ENCODE measurements at regions not wholly inside any gene's neighbourhood (a gene's known extent, or its start where the extent isn't known, plus 50 kb on each side); places are given as distances from the start of the nearest gene placed in this dataset.

GRCh38 chr5:5950658-5951057 lies 427.7 kb downstream of the MED10 start:
- dilution Hi-C loops (cut with MboI; ENCODE audit: extremely low pct_ligation_motif_present, low sequenced_read_pairs), result no loop called here
- Histone ChIP-seq H3K9ac (ENCODE audit: control insufficient read depth, extremely low read depth, insufficient read depth, low read length) (no peak overlapping the region), H3K4me2 (ENCODE audit: control insufficient read depth, extremely low read depth, insufficient read depth, low read depth, low read length) (no peak overlapping the region), H3K79me2 (ENCODE audit: control insufficient read depth, insufficient read depth, low read length) (no peaks in the 10 kb centered on the region), H2AFZ (ENCODE audit: control insufficient read depth, low read length) (no peak overlapping the region), H3K4me1 (ENCODE audit: control insufficient read depth, extremely low read depth, insufficient read depth, low read length) (no peaks in the 10 kb centered on the region), H3K27ac (ENCODE audit: control insufficient read depth, insufficient read depth, low read length) (no peak overlapping the region), H4K20me1 (ENCODE audit: control insufficient read depth, extremely low read depth, insufficient read depth, low read length) (no peaks in the 10 kb centered on the region), H3K27me3 (ENCODE audit: control insufficient read depth, extremely low read depth, insufficient read depth, low read length) (no peaks in the 10 kb centered on the region), H3K4me3 (ENCODE audit: control insufficient read depth in 2 of 3, extremely low read depth in 1 of 3, insufficient read depth in 2 of 3, low read depth in 1 of 3, low read length in 3 of 3) (no peak overlapping the region), H3K9me1 (ENCODE audit: control insufficient read depth, extremely low read depth, insufficient read depth, low read length) (no peaks in the 10 kb centered on the region), H3K9me3 (ENCODE audit: control insufficient read depth, low read depth, low read length) (no peaks in the 10 kb centered on the region), H3K36me3 (ENCODE audit: control insufficient read depth in 2 of 2, extremely low read depth in 1 of 2, insufficient read depth in 2 of 2, low read length in 2 of 2) (no peaks in the 10 kb centered on the region)
- no peak for FAIRE-seq
- no peak for DNase-seq (ENCODE audit: low read depth, low spot score)
- TF ChIP-seq EZH2 (IDR thresholded peaks at IDR 0.05; ENCODE audit: low read length) (no peak), CTCF (optimal IDR thresholded peaks at IDR 0.05 in 1 of 3, IDR thresholded peaks at IDR 0.05 in 1 of 3, conservative IDR thresholded peaks at IDR 0.05 in 1 of 3; ENCODE audit: extremely low read depth in 1 of 3, insufficient read depth in 2 of 3, low read length in 3 of 3) (no peak)

DNA sequence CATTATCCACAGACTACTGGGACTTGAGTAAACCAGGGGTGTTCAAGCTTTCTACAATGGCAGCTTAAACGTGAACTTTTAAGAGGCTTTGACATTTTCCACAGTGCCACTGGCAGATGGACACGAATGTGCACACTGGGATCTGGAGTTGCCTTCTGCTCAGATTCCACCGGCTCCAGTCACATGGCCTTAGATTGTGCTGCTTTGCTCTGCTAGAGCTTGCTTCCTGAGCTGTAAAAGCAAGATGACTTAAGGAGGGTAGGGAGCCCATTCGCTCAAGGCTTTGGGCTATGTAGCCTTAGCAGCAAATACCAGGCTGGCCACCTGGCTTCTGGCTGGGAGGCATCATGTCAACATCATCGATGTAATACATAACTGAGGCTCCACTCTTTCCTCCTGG lies 436.9 kb downstream of the MED10 start:
- dilution Hi-C loops (cut with MboI; ENCODE audit: extremely low pct_ligation_motif_present, low sequenced_read_pairs), result no loop called here
- Histone ChIP-seq H3K9me1 (ENCODE audit: control insufficient read depth, extremely low read depth, insufficient read depth, low read length) (no peaks in the 10 kb centered on the region), H3K4me3 (ENCODE audit: control insufficient read depth in 2 of 3, extremely low read depth in 1 of 3, insufficient read depth in 2 of 3, low read depth in 1 of 3, low read length in 3 of 3) (no peak overlapping the region), H3K27ac (ENCODE audit: control insufficient read depth, insufficient read depth, low read length) (no peak overlapping the region), H3K9ac (ENCODE audit: control insufficient read depth, extremely low read depth, insufficient read depth, low read length) (no peak overlapping the region), H3K9me3 (ENCODE audit: control insufficient read depth, low read depth, low read length) (no peaks in the 10 kb centered on the region), H3K4me2 (ENCODE audit: control insufficient read depth, extremely low read depth, insufficient read depth, low read depth, low read length) (no peak overlapping the region), H3K27me3 (ENCODE audit: control insufficient read depth, extremely low read depth, insufficient read depth, low read length) (no peaks in the 10 kb centered on the region), H4K20me1 (ENCODE audit: control insufficient read depth, extremely low read depth, insufficient read depth, low read length) (no peaks in the 10 kb centered on the region), H3K4me1 (ENCODE audit: control insufficient read depth, extremely low read depth, insufficient read depth, low read length) (no peaks in the 10 kb centered on the region), H3K36me3 (ENCODE audit: control insufficient read depth in 2 of 2, extremely low read depth in 1 of 2, insufficient read depth in 2 of 2, low read length in 2 of 2) (no peaks in the 10 kb centered on the region), H3K79me2 (ENCODE audit: control insufficient read depth, insufficient read depth, low read length) (no peaks in the 10 kb centered on the region), H2AFZ (ENCODE audit: control insufficient read depth, low read length) (no peak overlapping the region)
- TF ChIP-seq CTCF (optimal IDR thresholded peaks at IDR 0.05 in 1 of 3, IDR thresholded peaks at IDR 0.05 in 1 of 3, conservative IDR thresholded peaks at IDR 0.05 in 1 of 3; ENCODE audit: extremely low read depth in 1 of 3, insufficient read depth in 2 of 3, low read length in 3 of 3), result no peak
- TF ChIP-seq EZH2 (IDR thresholded peaks at IDR 0.05; ENCODE audit: low read length), result no peak
- DNase-seq (ENCODE audit: low read depth, low spot score) (no peak), FAIRE-seq (no peak)

Measured in keratinocyte (primary cell).